Fibroblast of lung (primary cell): ENCODE measurements at regions not wholly inside any gene's neighbourhood (a gene's known extent, or its start where the extent isn't known, plus 50 kb on each side); places are given as distances from the start of the nearest gene placed in this dataset.

ENCODE experiments used
- DNase-seq, 2 donors: peaks; one replicate each; pipeline versions ENCODE4 v3.0.0 to v3.0.0-alpha.2; 2010; ENCODE audit warnings: low read depth in 2 of 2
- H2AFZ ChIP-seq: 2 replicates; pipeline ENCODE4 v1.5.1; 2012; ENCODE audit warnings: low read length, control low read depth, inconsistent platforms
- H3K27ac ChIP-seq: 2 replicates; pipeline ENCODE4 v1.5.1; 2011; ENCODE audit warnings: low read length, control low read depth; ENCODE audit not compliant: insufficient read depth
- H3K27me3 ChIP-seq: 2 replicates; pipeline ENCODE4 v1.5.1; 2011; ENCODE audit warnings: mild to moderate bottlenecking, low read length; ENCODE audit not compliant: control insufficient read depth, insufficient read depth
- H3K36me3 ChIP-seq: 2 replicates; pipeline ENCODE4 v1.5.1; 2011; ENCODE audit warnings: low read length; ENCODE audit not compliant: control insufficient read depth, insufficient read depth
- H3K4me1 ChIP-seq: 2 replicates; pipeline ENCODE4 v1.5.1; 2011; ENCODE audit warnings: low read length; ENCODE audit not compliant: control insufficient read depth, insufficient read depth; ENCODE audit errors: extremely low read depth
- H3K4me2 ChIP-seq: 2 replicates; pipeline ENCODE4 v1.5.1; 2011; ENCODE audit warnings: low read length, control low read depth; ENCODE audit not compliant: insufficient read depth; ENCODE audit errors: extremely low read depth
- H3K4me3 ChIP-seq, 4 experiments: fragments of 200-600 bp in 1 of 4; sonication (generic) in 1 of 4; replicated peaks in 1 of 4; 2 replicates each; pipeline ENCODE4 v1.5.1; 2011 to 2016; ENCODE audit warnings: low read length in 4 of 4, low read depth in 3 of 4, mild to moderate bottlenecking in 3 of 4, control low read depth in 2 of 4, inconsistent platforms in 1 of 4, mixed read lengths in 1 of 4; ENCODE audit not compliant: insufficient read depth in 1 of 4; ENCODE audit errors: control extremely low read depth in 1 of 4
- H3K79me2 ChIP-seq: 2 replicates; pipeline ENCODE4 v1.5.1; 2012; ENCODE audit warnings: mild to moderate bottlenecking, low read length, inconsistent platforms; ENCODE audit not compliant: control insufficient read depth, insufficient read depth
- H3K9ac ChIP-seq: 2 replicates; pipeline ENCODE4 v1.5.1; 2011; ENCODE audit warnings: mild to moderate bottlenecking, low read length, control low read depth; ENCODE audit not compliant: insufficient read depth
- H3K9me3 ChIP-seq: 2 replicates; pipeline ENCODE4 v1.5.1; 2012; ENCODE audit warnings: low read depth, low read length; ENCODE audit not compliant: control insufficient read depth, insufficient read depth
- H4K20me1 ChIP-seq: 2 replicates; pipeline ENCODE4 v1.5.1; 2011; ENCODE audit warnings: low read length; ENCODE audit not compliant: control insufficient read depth, insufficient read depth; ENCODE audit errors: extremely low read depth
- EZH2 ChIP-seq: IDR thresholded peaks from 2 replicates; pipeline ENCODE4 v1.5.1; 2012; ENCODE audit warnings: low read length, control low read depth, mild to moderate bottlenecking; ENCODE audit errors: missing control alignments
- TF ChIP-seq, protein P1 (sequence below), 2 donors: IDR thresholded peaks in 1 of 2; conservative IDR thresholded peaks in 1 of 2; 1 replicate in 1 of 2; 2 replicates in 1 of 2; pipeline ENCODE4 v1.5.1; 2011 to 2012; ENCODE audit warnings: low read length in 2 of 2, control low read depth in 1 of 2, inconsistent platforms in 1 of 2, low read depth in 1 of 2, mild to moderate bottlenecking in 1 of 2

DNA sequence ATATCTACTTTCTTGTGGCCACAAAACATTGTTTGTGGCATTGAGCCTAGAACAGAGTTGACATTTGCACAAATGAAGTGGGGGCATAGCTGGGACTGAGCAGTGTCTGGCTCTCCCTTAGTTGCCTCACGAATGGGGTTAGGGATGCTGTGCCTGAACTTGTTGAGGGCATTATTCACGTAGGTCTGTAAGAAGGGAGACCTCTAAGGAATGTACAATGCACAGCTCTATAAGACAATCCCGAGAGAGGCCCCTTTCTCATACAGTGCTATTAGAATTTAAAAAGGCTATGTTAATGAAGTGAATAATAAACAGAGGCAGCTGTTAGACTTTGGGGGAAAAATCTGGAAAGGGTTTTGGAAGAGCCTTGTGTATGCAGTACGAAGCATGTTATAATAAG is 118.4 kb upstream of the DEPDC1 start:
- H3K36me3 ChIP-seq, result no peaks in the 10 kb centered on the region
- no peak overlapping the region for H3K27ac ChIP-seq
- no peak overlapping the region for H3K4me3 ChIP-seq
- DNase-seq, result no peak
- H2AFZ ChIP-seq, result no peak overlapping the region
- no peak overlapping the region for H3K4me2 ChIP-seq
- no peaks in the 10 kb centered on the region for H4K20me1 ChIP-seq
- H3K4me1 ChIP-seq, result no peaks in the 10 kb centered on the region
- TF ChIP-seq EZH2, result no peak
- TF ChIP-seq, protein P1, sequence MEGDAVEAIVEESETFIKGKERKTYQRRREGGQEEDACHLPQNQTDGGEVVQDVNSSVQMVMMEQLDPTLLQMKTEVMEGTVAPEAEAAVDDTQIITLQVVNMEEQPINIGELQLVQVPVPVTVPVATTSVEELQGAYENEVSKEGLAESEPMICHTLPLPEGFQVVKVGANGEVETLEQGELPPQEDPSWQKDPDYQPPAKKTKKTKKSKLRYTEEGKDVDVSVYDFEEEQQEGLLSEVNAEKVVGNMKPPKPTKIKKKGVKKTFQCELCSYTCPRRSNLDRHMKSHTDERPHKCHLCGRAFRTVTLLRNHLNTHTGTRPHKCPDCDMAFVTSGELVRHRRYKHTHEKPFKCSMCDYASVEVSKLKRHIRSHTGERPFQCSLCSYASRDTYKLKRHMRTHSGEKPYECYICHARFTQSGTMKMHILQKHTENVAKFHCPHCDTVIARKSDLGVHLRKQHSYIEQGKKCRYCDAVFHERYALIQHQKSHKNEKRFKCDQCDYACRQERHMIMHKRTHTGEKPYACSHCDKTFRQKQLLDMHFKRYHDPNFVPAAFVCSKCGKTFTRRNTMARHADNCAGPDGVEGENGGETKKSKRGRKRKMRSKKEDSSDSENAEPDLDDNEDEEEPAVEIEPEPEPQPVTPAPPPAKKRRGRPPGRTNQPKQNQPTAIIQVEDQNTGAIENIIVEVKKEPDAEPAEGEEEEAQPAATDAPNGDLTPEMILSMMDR (conservative IDR thresholded peaks at IDR 0.05 in 1 of 2, IDR thresholded peaks at IDR 0.05 in 1 of 2; ENCODE audit: low read depth in 1 of 2, low read length in 2 of 2), result no peak
- no peaks in the 10 kb centered on the region for H3K9me3 ChIP-seq
- H3K9ac ChIP-seq, result no peak overlapping the region
- no peaks in the 10 kb centered on the region for H3K27me3 ChIP-seq
- H3K79me2 ChIP-seq, result no peaks in the 10 kb centered on the region

DNA sequence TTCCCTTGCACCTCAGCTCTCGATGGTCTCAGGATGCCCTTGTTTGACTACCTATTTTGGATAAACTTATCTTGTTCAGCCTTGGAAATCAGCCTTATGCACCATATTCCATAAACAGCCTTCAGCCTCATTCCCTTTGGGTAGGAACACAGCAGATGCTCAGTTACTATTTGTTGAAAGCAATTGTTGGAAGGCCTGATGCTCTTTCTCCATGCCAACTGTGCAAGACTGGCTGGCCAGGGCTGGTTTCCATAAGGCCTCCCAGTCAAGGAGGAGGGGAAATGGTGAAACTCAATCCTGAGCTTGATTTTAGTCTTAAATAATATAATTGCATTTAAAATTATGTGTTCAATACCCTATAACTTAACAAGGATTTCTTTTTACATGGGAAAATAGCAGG is 121.1 kb upstream of the DEPDC1 start:
- Histone ChIP-seq H3K4me1 (no peaks in the 10 kb centered on the region), H3K9me3 (no peaks in the 10 kb centered on the region), H2AFZ (no peak overlapping the region), H3K4me2 (no peak overlapping the region), H3K9ac (no peak overlapping the region), H3K27ac (no peak overlapping the region), H3K36me3 (no peaks in the 10 kb centered on the region), H4K20me1 (no peaks in the 10 kb centered on the region), H3K79me2 (no peaks in the 10 kb centered on the region), H3K27me3 (no peaks in the 10 kb centered on the region), H3K4me3 (no peak overlapping the region)
- TF ChIP-seq EZH2, result no peak
- no peak for DNase-seq

DNA sequence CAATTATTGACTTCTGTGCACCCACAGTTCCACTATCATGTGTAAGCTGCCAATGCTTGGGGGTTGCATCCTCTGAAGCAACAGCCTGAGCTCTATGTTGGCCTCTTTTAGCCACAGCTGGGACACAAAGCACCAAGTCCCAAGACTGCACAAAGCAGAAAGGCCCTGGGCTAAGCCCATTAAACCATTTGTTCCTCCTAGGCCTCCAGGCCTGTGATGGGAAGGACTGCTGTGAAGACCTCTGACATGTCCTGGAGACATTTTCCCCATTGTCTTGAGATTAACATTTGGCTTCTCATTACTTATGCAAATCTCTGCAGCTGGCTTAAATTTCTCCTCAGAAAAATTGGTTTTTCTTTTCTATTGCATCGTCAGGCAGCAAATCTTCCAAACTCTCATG is 123.7 kb upstream of the DEPDC1 start:
- H3K4me3 ChIP-seq, result no peak overlapping the region
- DNase-seq, result no peak

More for the DNA sequence above, 123.7 kb upstream of the DEPDC1 start:
- TF ChIP-seq, protein P1 (conservative IDR thresholded peaks at IDR 0.05 in 1 of 2, IDR thresholded peaks at IDR 0.05 in 1 of 2; ENCODE audit: low read depth in 1 of 2, low read length in 2 of 2), result no peak
- no peak for TF ChIP-seq EZH2
- H3K27me3 ChIP-seq, result no peaks in the 10 kb centered on the region
- no peak overlapping the region for H3K27ac ChIP-seq
- H3K4me1 ChIP-seq, result no peaks in the 10 kb centered on the region
- H2AFZ ChIP-seq, result no peak overlapping the region
- no peaks in the 10 kb centered on the region for H3K36me3 ChIP-seq
- no peaks in the 10 kb centered on the region for H4K20me1 ChIP-seq
- no peaks in the 10 kb centered on the region for H3K79me2 ChIP-seq
- H3K9me3 ChIP-seq, result no peaks in the 10 kb centered on the region
- H3K4me2 ChIP-seq, result no peak overlapping the region
- no peak overlapping the region for H3K9ac ChIP-seq
